ENCODE measurements at regions not wholly inside any gene's neighbourhood (a gene's known extent, or its start where the extent isn't known, plus 50 kb on each side); places are given as distances from the start of the nearest gene placed in this dataset.

GRCh38 chr14:85281921-85282320 is 248.0 kb upstream of the FLRT2 start:
- H3K4me1 ChIP-seq (ENCODE audit: control insufficient read depth in 2 of 3, insufficient read depth in 2 of 3, low read depth in 1 of 3, low read length in 3 of 3), result no peaks in the 10 kb centered on the region
- FAIRE-seq (no peak), DNase-seq (no peak)
- H3K27me3 ChIP-seq (ENCODE audit: control insufficient read depth, insufficient read depth, low read length), result no peaks in the 10 kb centered on the region
- H3K9ac ChIP-seq (ENCODE audit: low read length in 3 of 3), result no peak overlapping the region
- no peak for TF ChIP-seq CTCF (IDR thresholded peaks at IDR 0.05; ENCODE audit: borderline replicate concordance, extremely low read depth, insufficient read depth)
- H3K9me3 ChIP-seq (ENCODE audit: control insufficient read depth in 2 of 3, insufficient read depth in 1 of 3, low read length in 3 of 3), result no peaks in the 10 kb centered on the region
- H3K36me3 ChIP-seq (ENCODE audit: control insufficient read depth in 2 of 3, insufficient read depth in 3 of 3, low read length in 3 of 3), result no peaks in the 10 kb centered on the region
- H3K4me3 ChIP-seq (ENCODE audit: low read length in 3 of 3), result no peak overlapping the region
- intact Hi-C loops (cut with DNase I), result no loop called here
- H3K27ac ChIP-seq (ENCODE audit: low read depth in 2 of 2, low read length in 2 of 2), result no peak overlapping the region

DNA sequence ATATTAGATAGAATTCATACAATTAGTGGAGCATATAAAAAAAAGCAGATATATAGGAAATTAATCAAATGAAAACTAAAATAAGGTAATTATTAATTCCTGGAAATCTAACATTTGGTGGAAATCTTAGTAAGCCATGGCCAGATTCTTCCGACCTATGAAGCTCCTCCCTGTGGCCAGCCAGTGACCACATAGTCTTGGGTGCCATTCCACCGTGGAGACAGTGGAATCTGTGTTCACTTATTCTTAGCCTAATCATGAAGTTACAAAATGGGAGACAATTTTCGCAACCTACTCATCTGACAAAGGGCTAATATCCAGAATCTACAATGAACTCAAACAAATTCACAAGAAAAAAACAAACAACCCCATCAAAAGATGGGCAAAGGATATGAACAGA is 241.9 kb upstream of the FLRT2 start:
- Histone ChIP-seq H3K36me3 (ENCODE audit: control insufficient read depth in 2 of 3, insufficient read depth in 3 of 3, low read length in 3 of 3) (no peaks in the 10 kb centered on the region), H3K27ac (ENCODE audit: low read depth in 2 of 2, low read length in 2 of 2) (no peak overlapping the region), H3K9me3 (ENCODE audit: control insufficient read depth in 2 of 3, insufficient read depth in 1 of 3, low read length in 3 of 3) (no peaks in the 10 kb centered on the region), H3K27me3 (ENCODE audit: control insufficient read depth, insufficient read depth, low read length) (no peaks in the 10 kb centered on the region), H3K4me3 (ENCODE audit: low read length in 3 of 3) (no peak overlapping the region), H3K4me1 (ENCODE audit: control insufficient read depth in 2 of 3, insufficient read depth in 2 of 3, low read depth in 1 of 3, low read length in 3 of 3) (no peaks in the 10 kb centered on the region), H3K9ac (ENCODE audit: low read length in 3 of 3) (no peak overlapping the region)
- DNase-seq (no peak), FAIRE-seq (no peak)
- intact Hi-C loops (cut with DNase I), result no loop called here
- TF ChIP-seq CTCF (IDR thresholded peaks at IDR 0.05; ENCODE audit: borderline replicate concordance, extremely low read depth, insufficient read depth), result no peak

DNA sequence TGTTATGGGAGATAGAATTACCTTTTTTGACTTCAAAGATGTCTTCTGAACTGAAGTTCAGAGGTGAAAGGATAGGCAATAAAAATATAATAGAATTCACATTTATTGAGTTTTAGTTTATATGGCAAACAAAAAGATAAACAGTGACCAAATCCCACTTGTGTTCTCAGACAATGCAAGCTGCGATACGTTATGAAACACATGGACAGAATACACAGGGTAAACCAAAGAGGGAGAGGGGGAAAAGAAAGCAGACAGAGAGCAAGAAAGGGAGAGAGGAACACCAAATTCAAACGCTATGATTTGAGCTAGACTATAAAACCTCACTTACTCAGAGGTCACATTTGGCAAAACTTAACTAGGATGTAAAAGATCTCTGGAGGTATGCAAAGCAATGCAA is 238.2 kb upstream of the FLRT2 start:
- TF ChIP-seq CTCF (IDR thresholded peaks at IDR 0.05; ENCODE audit: borderline replicate concordance, extremely low read depth, insufficient read depth), result no peak
- Histone ChIP-seq H3K27me3 (ENCODE audit: control insufficient read depth, insufficient read depth, low read length) (no peaks in the 10 kb centered on the region), H3K4me1 (ENCODE audit: control insufficient read depth in 2 of 3, insufficient read depth in 2 of 3, low read depth in 1 of 3, low read length in 3 of 3) (no peaks in the 10 kb centered on the region), H3K9me3 (ENCODE audit: control insufficient read depth in 2 of 3, insufficient read depth in 1 of 3, low read length in 3 of 3) (no peaks in the 10 kb centered on the region), H3K9ac (ENCODE audit: low read length in 3 of 3) (no peak overlapping the region), H3K27ac (ENCODE audit: low read depth in 2 of 2, low read length in 2 of 2) (no peak overlapping the region), H3K4me3 (ENCODE audit: low read length in 3 of 3) (no peak overlapping the region), H3K36me3 (ENCODE audit: control insufficient read depth in 2 of 3, insufficient read depth in 3 of 3, low read length in 3 of 3) (no peaks in the 10 kb centered on the region)
- no peak for DNase-seq
- FAIRE-seq, result no peak
- intact Hi-C loops (cut with DNase I), result no loop called here

DNA sequence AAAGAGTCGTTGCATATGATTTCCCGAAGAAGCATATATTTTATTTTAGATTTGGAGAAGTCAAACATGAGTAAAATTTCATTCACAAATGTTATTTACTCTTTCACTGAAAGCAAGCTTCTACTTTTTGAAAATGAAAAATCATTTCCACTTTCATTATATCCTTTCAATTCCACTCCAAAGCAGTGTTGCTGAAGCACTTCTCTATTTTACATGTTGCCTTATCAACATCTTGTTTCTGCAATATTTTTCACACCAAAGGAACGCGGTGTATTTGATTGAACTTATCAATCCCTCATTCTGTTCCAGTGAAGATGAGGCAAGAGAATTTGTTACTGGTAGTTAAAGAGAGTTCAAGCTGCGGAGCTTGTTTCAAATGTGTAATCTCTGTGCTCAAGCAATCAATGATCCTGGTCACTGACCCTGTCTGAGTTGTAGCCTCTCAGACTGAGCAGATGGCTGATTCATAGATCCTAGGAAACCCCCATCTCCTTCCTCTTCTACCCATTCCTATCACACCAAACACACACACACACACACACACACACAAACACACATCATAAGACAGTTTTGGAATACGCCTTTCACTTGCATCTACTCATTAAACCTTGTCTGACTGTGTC is 236.2 kb upstream of the FLRT2 start:
- Histone ChIP-seq H3K9me3 (ENCODE audit: control insufficient read depth in 2 of 3, insufficient read depth in 1 of 3, low read length in 3 of 3) (no peaks in the 10 kb centered on the region), H3K27ac (ENCODE audit: low read depth in 2 of 2, low read length in 2 of 2) (no peak overlapping the region), H3K27me3 (ENCODE audit: control insufficient read depth, insufficient read depth, low read length) (no peaks in the 10 kb centered on the region), H3K9ac (ENCODE audit: low read length in 3 of 3) (no peak overlapping the region), H3K4me1 (ENCODE audit: control insufficient read depth in 2 of 3, insufficient read depth in 2 of 3, low read depth in 1 of 3, low read length in 3 of 3) (no peaks in the 10 kb centered on the region), H3K36me3 (ENCODE audit: control insufficient read depth in 2 of 3, insufficient read depth in 3 of 3, low read length in 3 of 3) (no peaks in the 10 kb centered on the region), H3K4me3 (ENCODE audit: low read length in 3 of 3) (no peak overlapping the region)
- no peak for TF ChIP-seq CTCF (IDR thresholded peaks at IDR 0.05; ENCODE audit: borderline replicate concordance, extremely low read depth, insufficient read depth)
- intact Hi-C loops (cut with DNase I), result no loop called here
- DNase-seq (no peak), FAIRE-seq (no peak)

Measured in kidney (tissue), 13 donors.